Calu3 (cell line): ENCODE measurements at regions not wholly inside any gene's neighbourhood (a gene's known extent, or its start where the extent isn't known, plus 50 kb on each side); places are given as distances from the start of the nearest gene placed in this dataset.

ENCODE experiments used
- BruUV-seq: library from RNA; stranded (reverse); fragments of 400-500 nt; replicated peaks from 2 replicates; lab custom pipeline; 2021; lab: Mats Ljungman, UMichigan
- CTCF ChIA-PET: fragments of 300-600 bp; sonication (Branson Sonifier 250); formaldehyde crosslinking; loops from one replicate; lab custom pipeline; 2022; ENCODE audit warnings: antibody characterized with exemption; lab: Charles Lee
- DNase-seq: peaks from one replicate; pipeline ENCODE4 v3.0.0; 2022
- H3K27ac Mint-ChIP-seq: one replicate; pipeline ENCODE4 v1.8.0; 2022; ENCODE audit warnings: mixed read lengths; ENCODE audit not compliant: unreplicated experiment
- H3K27me3 Mint-ChIP-seq: one replicate; pipeline ENCODE4 v1.8.0; 2022; ENCODE audit warnings: mixed read lengths; ENCODE audit not compliant: unreplicated experiment
- H3K36me3 Mint-ChIP-seq: one replicate; pipeline ENCODE4 v1.8.0; 2022; ENCODE audit warnings: mild to moderate bottlenecking, moderate library complexity, mixed read lengths; ENCODE audit not compliant: insufficient read depth, unreplicated experiment
- H3K4me1 Mint-ChIP-seq: one replicate; pipeline ENCODE4 v1.8.0; 2022; ENCODE audit warnings: mild to moderate bottlenecking, low read depth, mixed read lengths; ENCODE audit not compliant: unreplicated experiment
- H3K4me3 Mint-ChIP-seq: one replicate; pipeline ENCODE4 v1.8.0; 2022; ENCODE audit warnings: mild to moderate bottlenecking, low read depth, moderate library complexity, mixed read lengths; ENCODE audit not compliant: unreplicated experiment
- H3K9me3 Mint-ChIP-seq: one replicate; pipeline ENCODE4 v1.8.0; 2022; ENCODE audit warnings: low read depth, mixed read lengths; ENCODE audit not compliant: unreplicated experiment
- intact Hi-C: fragments of 100-400 bp; cut with micrococcal nuclease; formaldehyde crosslinking; loops from one replicate; pipeline ENCODE4 v1.10.0; 2022; ENCODE audit not compliant: unreplicated experiment
- TF ChIP-seq, protein P1 (sequence below): fragments of 200-600 bp; IDR thresholded peaks from one replicate; pipeline ENCODE4 v1.8.0; 2022; ENCODE audit warnings: antibody characterized with exemption; ENCODE audit not compliant: unreplicated experiment

- no peak overlapping the region for H3K4me3 Mint-ChIP-seq
- BruUV-seq = no TSS peak
- H3K27me3 Mint-ChIP-seq = no peaks in the 10 kb centered on the region
- H3K27ac Mint-ChIP-seq = no peak overlapping the region
- no peak for DNase-seq
- CTCF ChIA-PET = no interaction called here
- H3K36me3 Mint-ChIP-seq = no peaks in the 10 kb centered on the region
- no peaks in the 10 kb centered on the region for H3K4me1 Mint-ChIP-seq
- TF ChIP-seq, protein P1, sequence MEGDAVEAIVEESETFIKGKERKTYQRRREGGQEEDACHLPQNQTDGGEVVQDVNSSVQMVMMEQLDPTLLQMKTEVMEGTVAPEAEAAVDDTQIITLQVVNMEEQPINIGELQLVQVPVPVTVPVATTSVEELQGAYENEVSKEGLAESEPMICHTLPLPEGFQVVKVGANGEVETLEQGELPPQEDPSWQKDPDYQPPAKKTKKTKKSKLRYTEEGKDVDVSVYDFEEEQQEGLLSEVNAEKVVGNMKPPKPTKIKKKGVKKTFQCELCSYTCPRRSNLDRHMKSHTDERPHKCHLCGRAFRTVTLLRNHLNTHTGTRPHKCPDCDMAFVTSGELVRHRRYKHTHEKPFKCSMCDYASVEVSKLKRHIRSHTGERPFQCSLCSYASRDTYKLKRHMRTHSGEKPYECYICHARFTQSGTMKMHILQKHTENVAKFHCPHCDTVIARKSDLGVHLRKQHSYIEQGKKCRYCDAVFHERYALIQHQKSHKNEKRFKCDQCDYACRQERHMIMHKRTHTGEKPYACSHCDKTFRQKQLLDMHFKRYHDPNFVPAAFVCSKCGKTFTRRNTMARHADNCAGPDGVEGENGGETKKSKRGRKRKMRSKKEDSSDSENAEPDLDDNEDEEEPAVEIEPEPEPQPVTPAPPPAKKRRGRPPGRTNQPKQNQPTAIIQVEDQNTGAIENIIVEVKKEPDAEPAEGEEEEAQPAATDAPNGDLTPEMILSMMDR = no peak
- peaks cover 3% of the 10 kb centered on the region for H3K9me3 Mint-ChIP-seq
- intact Hi-C loops = no loop called here
Measured at GRCh38 chr13:87358319-87358718, 312.9 kb upstream of the SLITRK5 start.

DNA sequence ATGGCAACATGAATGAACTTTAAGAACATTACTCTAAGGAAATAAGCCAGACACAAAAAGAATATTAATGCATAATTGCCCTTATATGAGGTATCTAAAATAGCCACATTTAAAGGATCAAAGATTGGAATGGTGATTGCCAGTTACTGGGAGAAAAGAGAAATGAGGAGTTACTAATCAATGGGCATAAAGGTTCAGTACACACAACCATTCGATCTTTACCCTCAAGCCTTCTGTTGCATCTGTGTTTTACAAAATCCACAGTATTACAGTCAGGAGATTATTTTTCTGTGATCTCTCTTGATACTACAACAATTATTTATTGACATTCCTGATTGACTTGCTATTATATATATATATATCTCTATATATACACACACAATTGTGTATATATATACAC lies 310.0 kb upstream of the SLITRK5 start:
- Mint-ChIP-seq H3K27ac (no peak overlapping the region), H3K4me1 (no peaks in the 10 kb centered on the region), H3K9me3 (no peaks in the 10 kb centered on the region), H3K36me3 (no peaks in the 10 kb centered on the region), H3K4me3 (no peak overlapping the region), H3K27me3 (no peaks in the 10 kb centered on the region)
- DNase-seq = no peak
- intact Hi-C loops = no loop called here
- CTCF ChIA-PET = no interaction called here
- TF ChIP-seq, protein P1 = no peak
- no TSS peak for BruUV-seq

- Mint-ChIP-seq H3K4me3 (no peak overlapping the region), H3K27ac (no peak overlapping the region), H3K9me3 (peaks cover 3% of the 10 kb centered on the region), H3K4me1 (no peaks in the 10 kb centered on the region), H3K36me3 (no peaks in the 10 kb centered on the region), H3K27me3 (no peaks in the 10 kb centered on the region)
- CTCF ChIA-PET = no interaction called here
- intact Hi-C loops = no loop called here
- no peak for DNase-seq
- no TSS peak for BruUV-seq
- TF ChIP-seq, protein P1 = no peak
Measured at GRCh38 chr13:87368639-87369038, 302.5 kb upstream of the SLITRK5 start.

DNA sequence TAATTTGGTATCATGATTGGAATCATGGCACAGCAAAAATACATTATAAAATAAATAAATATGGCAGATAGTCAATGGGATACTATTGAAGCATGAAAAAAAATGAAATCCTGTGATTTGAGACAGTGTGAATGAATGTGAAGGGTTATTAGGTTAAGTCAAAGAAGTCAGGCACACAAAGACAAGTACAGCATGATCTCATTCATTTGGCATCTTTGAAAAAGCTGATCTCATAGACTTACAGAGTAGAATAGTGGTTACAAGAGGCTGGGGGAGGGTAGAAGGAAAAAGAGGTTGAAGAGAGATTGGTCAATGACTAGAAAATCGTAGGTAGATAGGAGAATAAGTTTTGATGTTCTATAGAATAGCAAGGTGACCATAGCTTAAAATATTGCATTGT lies 295.1 kb upstream of the SLITRK5 start:
- Mint-ChIP-seq H3K4me3 (no peak overlapping the region), H3K36me3 (no peaks in the 10 kb centered on the region), H3K27ac (no peak overlapping the region), H3K9me3 (peaks cover 2% of the 10 kb centered on the region), H3K4me1 (no peaks in the 10 kb centered on the region), H3K27me3 (no peaks in the 10 kb centered on the region)
- no peak for DNase-seq
- intact Hi-C loops = no loop called here
- no TSS peak for BruUV-seq
- CTCF ChIA-PET = no interaction called here
- TF ChIP-seq, protein P1 = no peak

DNA sequence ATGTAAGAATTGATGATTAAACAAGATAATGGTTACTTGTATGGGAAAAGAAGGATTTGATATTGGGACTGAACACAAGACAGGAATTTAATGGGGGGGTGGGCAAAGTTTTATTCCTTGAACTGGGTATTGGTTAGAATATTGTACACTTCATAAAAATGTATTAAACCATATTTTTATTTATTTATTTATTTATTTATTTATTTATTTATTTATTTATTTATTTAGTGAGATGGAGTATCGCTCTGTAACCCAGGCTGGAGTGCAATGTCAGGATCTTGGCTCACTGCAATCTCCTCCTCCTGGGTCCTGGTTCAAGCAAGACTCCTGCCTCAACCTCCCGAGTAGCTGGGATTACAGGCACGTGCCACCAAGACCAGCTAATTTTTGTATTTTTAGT lies 287.1 kb upstream of the SLITRK5 start:
- CTCF ChIA-PET = no interaction called here
- no peaks in the 10 kb centered on the region for H3K4me1 Mint-ChIP-seq
- no peak overlapping the region for H3K27ac Mint-ChIP-seq
- peaks cover 2% of the 10 kb centered on the region for H3K9me3 Mint-ChIP-seq
- no peaks in the 10 kb centered on the region for H3K27me3 Mint-ChIP-seq
- H3K4me3 Mint-ChIP-seq = no peak overlapping the region
- no TSS peak for BruUV-seq
- TF ChIP-seq, protein P1 = no peak
- no peak for DNase-seq
- intact Hi-C loops = no loop called here
- no peaks in the 10 kb centered on the region for H3K36me3 Mint-ChIP-seq
